HG03039 (cell line): ENCODE measurements at regions not wholly inside any gene's neighbourhood (a gene's known extent, or its start where the extent isn't known, plus 50 kb on each side); places are given as distances from the start of the nearest gene placed in this dataset.

Experiments
- ATAC-seq: cut with Tn5 transposase; IDR thresholded peaks from one replicate; pipeline ENCODE4 v1.9.1; 2021; ENCODE audit warnings: mild to moderate bottlenecking, moderate library complexity; ENCODE audit not compliant: unreplicated experiment

DNA sequence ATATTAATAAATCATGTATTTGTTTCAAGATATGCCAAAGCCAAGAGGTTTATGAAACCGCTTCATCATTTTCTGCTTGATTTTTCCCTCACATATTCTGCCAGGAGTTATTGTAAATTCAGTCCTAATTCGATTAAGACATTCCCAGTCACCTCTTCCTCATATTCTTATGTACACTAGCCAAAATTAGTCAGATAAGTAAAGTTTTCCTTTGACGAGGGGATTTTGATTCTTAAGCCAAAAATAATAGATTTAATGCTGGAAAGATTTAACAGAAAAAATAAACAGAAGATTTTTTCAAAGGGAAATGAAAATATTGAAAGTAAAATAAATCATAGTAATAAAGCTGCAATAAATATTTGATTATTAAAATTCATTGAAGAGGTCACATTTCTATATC lies 51.0 kb upstream of the VEGFC start:
- ATAC-seq, result no peak

DNA sequence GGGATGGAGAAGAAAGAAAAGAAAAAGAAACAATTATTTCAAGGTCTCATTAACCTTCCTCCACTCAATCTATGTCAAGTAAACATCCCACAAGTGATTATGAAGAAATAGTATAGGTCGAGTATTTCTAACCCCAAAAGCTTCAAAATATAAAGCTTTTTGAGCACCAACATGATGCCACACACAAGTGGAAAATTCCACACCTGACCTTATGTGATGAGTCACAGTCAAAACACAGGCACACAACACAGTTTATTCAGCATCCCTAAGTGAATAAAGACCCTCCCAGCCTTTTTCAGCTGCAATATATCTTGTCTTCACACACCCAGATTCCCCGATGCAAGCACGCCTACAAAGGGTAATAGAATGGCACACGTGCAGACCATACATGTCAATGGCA lies 51.7 kb upstream of the VEGFC start:
- ATAC-seq, result no peak

DNA sequence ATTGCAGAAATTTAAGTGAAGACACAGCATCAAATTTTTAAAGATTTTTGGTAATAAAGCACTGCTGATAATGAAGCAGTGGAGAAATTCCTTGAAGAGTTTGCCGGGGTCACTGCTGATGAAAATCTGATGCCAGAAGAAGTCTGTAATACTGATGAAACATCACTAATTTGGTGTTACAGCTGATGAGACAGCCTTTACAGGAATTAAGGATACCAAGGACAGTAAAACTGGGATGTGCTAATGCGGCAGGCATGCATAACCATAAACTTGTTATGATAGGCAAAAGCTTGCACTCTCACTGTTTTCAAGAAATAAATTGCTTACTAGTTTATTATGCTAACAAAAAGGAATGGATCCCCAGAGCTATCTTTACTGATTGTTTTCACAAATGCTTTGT lies 52.9 kb upstream of the VEGFC start:
- no peak for ATAC-seq

DNA sequence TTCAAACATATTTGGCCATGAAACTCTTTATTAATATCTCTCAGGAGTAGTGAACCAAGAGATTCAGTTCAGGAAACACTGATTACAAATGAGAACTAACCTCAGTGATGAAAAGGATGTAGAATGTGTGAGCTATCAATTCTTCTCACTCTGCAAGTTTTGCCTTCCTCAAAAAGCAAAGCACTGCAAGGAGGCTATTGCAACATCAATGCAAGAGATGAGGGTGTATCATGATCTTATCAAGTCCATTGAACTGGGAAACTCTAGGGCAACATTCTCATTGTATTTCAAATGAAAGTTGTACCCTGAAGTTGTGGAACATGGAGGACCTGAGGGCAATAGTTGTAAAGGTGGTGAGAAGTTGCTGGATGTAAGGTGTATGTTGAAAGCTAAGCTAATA lies 56.4 kb upstream of the VEGFC start:
- ATAC-seq, result no peak

DNA sequence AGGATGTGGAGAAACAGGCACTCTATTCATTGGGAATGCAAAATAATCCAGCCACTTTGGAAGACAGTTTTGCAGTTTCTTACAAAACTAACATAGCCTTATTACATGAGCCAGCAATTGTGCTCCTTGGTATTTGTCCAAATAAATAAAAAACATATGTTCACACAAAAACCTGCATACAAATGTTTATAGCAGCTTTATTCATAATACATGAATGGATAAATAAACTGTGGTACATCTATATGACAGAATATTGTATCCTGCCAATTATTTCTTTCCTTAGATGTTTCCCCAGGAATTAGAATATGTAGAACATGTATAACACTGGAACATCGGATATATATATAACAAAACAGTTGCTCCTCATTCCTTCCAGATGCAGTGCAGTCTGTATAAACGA lies 57.7 kb upstream of the VEGFC start:
- no peak for ATAC-seq

DNA sequence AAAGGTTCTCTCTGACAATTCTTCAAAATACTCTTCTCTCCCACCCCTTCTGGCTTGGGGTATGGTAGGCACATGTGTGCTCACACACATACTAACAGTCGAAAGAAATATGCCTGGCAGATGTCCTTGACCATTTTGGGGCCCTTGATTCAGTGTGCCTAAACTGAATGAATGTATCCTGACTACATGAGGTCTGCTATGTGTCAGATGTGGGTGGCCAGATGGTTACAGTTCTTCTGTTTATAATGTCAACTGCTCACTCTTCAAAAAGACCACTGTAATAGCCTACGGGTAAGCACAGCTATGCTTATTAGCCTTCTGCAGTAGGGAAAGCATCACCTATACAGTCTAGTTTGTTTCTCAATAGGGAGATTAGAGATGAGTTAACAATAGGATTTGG lies 63.7 kb upstream of the VEGFC start:
- no peak for ATAC-seq

DNA sequence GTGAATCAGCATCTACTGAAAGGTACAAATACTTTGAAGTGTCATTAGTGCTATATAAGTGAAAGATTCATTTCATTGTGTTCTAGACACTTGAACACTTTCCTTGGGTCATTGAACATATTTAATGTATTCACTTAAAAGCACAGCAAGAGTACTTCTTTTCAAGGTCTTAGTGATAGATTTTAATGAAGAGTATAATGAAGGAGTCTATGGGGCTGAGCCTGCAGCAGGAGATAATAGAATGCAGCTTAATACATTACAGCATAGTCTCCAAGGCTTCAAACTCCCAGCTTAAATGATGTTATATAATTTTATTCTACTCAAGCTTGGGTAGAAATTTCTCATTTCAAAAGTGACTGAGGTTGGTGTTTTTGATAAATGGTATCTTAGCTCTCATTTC lies 66.1 kb upstream of the VEGFC start:
- no peak for ATAC-seq

DNA sequence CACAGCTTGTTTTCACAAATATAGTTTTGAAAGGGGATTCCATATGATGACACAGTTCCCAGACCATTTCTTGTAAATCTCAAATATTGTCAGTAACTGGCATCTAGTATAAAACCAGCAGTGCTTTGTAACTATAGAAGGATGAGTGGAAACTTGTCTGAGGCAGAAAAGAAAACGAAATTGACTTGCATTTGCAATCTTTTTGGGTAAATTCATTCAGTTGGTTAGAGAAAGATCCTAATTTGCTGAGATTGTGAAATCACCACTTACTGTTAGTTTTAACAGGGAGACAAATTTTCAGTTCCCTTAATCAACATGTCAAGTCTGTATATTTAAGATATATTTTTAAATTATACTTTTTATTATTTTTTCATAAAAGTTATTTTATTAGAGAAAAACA lies 71.5 kb upstream of the VEGFC start:
- ATAC-seq, result no peak

DNA sequence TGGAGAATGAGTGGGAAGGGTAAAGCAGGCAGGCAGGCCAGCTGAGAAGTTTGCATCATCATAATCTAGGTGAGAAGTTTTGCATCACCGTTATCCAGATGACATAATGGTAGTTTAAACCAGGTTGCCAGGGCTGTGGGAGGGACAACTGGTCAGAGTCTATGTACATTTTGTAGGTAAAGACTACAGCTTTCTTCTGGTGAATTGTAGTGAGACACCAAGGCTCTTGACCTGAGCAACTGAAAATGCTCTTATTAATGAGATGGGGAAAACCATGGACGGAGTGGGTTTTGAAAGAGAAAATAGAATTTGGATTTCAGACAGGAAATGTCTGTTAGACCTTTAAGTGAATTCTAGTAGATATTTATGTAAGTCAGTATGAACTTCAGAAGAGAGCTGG lies 76.0 kb upstream of the VEGFC start:
- no peak for ATAC-seq

DNA sequence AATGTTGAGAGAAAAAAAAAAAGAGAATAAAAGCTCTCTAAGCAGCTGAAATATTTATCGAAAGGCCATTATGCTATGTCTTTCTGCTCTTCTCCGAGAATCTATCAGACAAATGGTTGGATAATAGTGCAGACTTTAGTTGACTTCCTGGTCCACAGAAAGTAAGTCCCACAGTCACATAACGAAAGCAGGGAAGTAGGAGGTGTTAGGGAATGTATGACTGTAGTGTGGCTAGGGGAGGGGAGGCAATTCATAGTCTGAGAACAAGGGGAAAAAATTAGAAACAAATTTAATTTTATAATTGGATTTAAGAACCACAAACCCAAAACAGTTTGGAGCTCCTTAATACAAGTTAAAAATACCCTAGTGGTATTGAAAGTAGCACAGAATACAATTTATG lies 79.7 kb upstream of the VEGFC start:
- no peak for ATAC-seq

DNA sequence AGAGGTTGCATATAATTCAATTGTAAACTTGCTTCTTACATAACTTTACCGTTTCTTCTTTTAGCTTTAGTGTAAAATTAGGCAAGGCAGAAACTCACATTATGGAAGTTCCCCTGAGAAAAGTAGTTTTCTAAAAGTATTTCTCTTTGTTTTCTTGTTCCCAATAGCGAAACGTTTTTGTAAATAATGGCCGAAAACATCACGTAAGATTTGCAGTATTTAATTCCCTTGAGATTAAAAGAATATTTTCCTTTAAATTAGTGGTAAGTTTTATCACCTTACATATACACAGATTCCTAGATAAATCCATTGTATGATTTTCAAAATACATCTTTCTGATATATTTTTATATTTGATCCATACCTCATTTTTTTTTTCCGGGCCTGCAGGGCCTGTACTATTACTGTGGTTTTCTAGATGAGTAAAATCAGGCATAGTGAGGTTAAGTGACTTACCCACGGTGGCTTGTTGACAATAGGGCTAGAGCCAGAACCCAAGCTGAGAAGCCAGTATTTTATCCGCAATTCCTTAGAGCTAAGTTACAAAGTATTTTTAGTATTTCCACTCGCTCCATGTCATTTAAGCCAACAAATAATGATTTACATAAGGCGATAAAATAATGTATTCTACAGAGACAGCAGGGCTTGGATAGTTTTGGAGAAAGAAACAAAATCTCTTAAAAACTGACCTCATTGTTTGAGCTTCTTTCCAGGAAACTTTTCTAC lies 82.2 kb upstream of the VEGFC start:
- ATAC-seq, result no peak

DNA sequence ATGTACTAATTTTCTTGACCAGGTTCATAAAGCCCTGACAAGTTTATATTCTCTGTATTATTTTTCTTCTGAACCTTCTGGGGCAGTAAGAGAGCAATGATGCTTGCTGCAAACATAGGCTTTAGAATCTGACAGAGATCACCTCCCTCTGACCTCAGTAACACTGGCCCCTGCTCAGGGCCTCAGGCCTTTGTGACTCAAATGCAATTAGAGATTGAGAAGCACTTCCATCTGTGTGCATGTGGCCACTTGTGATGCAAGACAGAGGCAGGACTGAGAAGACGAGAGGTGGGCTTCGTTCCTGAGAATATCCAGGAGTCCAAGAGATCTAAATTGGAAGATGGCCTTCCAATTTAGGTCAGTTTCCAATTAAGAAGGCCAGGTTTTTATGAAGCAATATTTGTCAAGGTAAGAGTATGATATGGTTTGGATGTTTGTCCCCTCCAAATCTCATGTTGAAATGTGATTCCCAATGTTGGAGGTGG lies 82.8 kb upstream of the VEGFC start:
- no peak for ATAC-seq

DNA sequence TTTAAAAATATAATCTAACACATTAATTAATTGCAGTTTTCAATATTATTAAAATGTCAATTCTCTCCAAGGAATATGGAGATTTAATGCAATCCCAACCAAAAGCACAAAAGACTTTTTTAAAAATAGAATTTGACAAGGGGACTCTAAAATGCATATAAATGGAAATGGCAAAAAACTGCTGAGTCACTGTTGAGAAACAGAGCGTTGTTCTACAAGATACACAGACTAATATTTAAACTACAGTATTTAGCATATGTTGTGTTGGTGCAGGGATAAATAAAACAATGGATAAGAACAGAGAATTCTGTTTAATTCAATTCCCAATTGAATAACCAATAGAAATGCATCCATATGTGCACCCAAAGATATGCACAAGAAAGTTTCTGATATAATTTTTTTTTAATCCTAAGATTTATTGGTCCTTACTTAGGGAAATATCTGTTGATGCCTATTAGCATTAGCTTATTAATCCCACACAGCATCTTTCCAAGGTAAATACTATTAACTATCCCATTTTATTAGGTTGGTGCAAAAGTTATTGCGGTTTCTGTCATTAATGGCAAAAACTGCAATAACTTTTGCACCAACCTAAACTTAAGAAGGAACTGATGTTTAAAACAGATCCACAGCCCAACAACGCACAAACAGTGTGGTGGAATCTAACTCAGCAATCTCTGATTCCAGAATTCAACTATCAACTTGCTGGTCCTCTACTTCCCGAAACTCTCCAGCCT lies 86.8 kb upstream of the VEGFC start:
- no peak for ATAC-seq

DNA sequence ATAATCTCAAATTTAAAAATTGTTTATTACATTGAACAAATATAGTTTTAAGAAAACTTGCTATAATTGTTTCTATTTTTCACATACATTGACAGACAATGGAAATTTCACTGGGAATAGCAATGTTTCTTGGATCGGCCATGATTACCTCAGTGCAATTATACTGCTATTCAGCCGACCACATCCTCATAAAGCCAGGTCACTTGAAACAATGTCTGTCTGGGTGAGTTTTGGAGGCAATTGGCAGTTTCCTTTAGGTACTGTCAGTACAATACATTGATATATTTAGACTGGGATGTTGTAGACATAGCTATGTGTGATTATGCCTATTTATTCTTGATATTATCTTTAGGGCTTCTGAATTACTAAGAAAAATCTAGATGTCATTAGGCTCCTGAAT lies 89.5 kb upstream of the VEGFC start:
- ATAC-seq, result no peak

DNA sequence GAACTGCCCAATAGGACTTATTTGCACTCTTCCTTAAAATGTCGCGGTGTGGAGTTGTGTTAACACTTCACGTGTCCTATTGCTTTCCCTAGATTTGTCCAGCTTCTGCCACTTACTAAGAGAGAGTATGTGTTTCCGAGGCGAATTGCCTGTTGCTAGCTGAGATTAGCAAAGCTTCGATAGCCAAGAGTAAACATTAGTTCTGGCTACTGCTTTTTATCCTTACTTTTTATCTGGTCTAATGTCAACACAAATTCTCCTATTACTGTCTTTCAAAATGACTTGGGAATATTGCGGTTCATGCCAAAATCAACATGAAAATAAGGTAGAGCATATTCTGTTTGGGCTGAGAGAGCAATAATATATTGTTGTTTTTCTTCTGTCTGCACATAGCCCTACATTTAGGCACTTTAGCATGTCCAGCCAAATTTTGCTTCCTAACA lies 90.4 kb upstream of the VEGFC start:
- no peak for ATAC-seq

DNA sequence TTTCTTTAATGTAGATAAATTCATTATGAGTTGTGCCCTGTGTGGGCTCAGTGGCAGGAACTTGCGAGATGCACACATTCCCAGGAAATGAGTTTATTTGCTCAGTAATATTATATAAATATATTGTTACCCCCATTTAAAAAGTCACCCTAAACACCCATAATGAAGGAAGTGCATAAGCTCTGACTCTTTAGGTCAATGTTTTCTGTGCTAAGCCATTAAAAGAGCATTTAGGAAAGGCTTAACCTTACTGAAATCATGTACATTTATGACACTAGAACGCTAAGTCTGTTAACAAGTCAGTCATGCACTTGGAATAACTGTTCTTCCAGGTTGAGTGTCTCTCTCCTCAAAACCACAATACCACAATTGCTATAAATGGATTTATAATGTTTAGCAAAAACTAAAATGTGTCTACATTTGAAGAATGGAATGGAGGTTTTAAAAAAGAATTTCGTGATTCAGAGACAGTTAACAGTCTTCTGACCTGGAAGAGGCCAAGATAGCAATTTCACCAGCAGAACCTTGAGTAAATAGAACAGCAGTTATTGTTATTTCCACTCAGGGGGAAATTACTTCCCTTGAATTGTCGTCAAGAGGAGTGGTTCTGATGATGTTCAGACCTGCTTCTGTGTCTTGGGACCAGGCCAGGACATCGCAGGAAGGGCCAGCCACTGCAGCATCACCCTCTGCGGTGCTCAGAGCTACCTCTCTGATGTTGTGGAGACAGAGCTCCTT lies 91.1 kb upstream of the VEGFC start:
- no peak for ATAC-seq

DNA sequence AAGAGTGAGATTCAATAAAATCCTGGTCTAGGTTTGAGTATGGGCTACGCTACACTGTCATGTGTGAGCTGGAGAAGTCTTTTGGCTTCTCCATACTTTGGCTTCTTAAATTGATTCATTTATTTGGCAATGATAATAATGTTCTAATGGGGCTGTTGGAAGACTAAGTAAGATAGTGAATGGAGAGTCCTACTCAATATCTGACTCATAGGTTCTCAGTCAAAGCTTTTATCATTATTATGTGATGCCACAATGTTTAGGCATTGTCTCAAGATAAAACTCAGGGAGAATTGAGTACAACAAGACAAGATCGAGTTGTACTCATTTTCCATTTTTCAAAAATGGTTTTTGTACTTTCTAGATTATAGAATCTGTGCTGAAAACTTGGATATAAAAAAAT lies 92.5 kb upstream of the VEGFC start:
- ATAC-seq, result no peak

DNA sequence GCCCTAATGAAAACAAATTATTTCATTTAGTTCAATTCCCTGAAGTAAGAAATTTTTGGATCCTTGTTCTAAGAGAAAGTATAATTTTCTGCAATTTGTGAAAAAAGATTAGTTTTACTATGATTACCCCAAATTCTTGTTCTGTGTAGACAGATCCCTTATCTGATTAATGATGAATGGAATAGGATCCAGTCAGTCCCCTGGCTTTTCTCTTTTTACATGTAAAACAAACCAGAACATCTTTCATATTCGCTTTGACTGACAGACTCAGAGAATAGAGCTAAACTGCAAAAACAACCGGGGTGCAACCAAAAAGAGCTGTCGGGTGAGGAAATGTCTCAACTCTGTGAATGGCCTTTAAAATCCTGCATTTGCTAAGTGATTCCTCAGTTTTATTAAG lies 93.4 kb upstream of the VEGFC start:
- ATAC-seq, result no peak

DNA sequence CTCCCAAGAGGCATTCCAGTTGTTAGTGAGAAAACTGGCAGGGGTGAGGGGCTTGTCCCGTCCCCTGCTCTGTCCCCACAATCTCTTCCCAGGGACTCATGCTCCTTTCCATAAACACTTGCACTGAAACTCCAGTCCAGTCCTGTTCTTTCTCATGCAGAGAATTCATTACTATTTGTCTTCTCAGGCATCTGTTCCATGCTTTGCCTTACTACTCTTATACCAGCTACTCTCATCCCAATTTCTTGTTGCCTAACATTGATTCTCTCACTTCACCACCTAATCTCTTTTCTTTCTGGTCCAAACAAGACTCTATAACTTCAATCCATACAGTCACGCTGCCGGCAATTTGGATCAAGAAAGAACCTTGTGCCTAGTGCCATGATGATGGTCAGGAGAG lies 97.1 kb upstream of the VEGFC start:
- ATAC-seq, result no peak

DNA sequence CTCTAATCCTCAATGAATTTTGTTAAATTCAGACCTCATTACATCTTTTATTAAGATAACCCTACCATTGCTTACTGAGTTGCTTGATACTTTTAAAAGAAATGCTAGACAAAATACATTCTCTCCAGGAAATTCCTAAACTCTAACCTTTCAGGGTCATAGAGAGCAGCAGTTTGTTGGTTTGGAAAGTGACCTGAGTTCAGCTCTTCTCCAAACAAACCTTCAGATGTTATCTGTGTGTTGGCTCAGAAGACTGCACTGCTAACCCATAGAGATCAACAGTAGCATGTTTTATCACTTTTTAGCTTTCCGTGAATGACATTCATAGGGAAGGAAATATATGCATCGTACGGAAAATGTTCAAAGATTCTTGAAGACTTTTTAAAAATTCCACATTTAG lies 101.8 kb upstream of the VEGFC start:
- no peak for ATAC-seq

DNA sequence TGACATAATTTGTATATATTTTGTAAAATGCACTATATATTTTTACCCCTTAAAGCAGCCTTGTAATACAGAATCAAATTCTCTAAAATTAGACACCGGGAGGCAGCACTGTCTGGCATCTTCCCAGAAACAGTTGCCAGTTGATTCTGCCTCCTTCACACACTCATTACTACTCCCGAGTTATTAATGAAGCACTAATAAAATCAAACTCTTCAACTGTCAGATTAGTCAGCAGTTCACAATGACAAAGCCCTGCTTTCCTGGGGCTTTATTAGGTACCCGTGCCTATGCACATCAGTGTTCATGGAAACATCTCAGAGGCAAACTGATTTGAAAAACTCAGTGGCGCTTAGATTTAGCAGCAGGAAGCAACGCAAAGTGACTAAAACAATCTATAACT lies 103.5 kb upstream of the VEGFC start:
- no peak for ATAC-seq

DNA sequence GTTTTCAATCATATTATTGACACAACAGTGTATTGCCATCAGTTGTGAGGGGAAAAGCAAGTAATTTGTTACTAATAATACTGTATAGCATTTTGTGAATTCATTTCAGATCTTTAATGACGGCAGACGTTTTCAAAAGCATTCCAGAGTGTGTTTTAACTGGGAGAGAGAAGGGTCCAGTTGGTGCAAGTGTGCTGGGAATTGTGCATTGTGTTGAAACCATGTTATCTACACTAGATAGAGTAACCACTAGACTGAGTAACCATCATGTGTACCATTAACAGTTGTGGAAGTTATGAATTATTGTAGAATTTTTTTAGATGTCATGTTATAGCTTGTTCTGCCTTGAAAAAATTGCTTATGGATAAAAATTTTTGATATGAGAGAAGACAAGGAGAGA lies 104.5 kb upstream of the VEGFC start:
- ATAC-seq, result no peak
